Smooth muscle cell (in vitro differentiated cells): ENCODE measurements at regions not wholly inside any gene's neighbourhood (a gene's known extent, or its start where the extent isn't known, plus 50 kb on each side); places are given as distances from the start of the nearest gene placed in this dataset.
A peak's percentile ranks its signal among the peaks of the same experiment; 100 is the strongest.

ENCODE experiments used
- DNase-seq: peaks from one replicate; lab custom pipeline; 2025; ENCODE audit not compliant: unreplicated experiment; lab: John Stamatoyannopoulos, UW
- H2AFZ ChIP-seq: fragments of 200-600 bp; sonication (generic); 2 replicates; pipeline ENCODE4 v1.6.0; 2016; ENCODE audit warnings: antibody characterized with exemption, low read depth, mild to moderate bottlenecking
- H3F3A ChIP-seq: fragments of 200-600 bp; sonication (generic); 2 replicates; pipeline ENCODE4 v1.6.0; 2017; ENCODE audit warnings: antibody characterized with exemption, low read depth
- H3K27ac ChIP-seq: fragments of 200-600 bp; sonication (generic); 2 replicates; pipeline ENCODE4 v1.5.1; 2016; ENCODE audit warnings: low read depth, mild to moderate bottlenecking
- H3K27me3 ChIP-seq: fragments of 200-600 bp; sonication (generic); 2 replicates; pipeline ENCODE4 v1.6.1; 2016; ENCODE audit warnings: low read depth, mild to moderate bottlenecking
- H3K36me3 ChIP-seq: fragments of 200-600 bp; sonication (generic); 2 replicates; pipeline ENCODE4 v1.5.1; 2016; ENCODE audit warnings: low read depth
- H3K4me1 ChIP-seq: fragments of 200-600 bp; sonication (generic); 2 replicates; pipeline ENCODE4 v1.5.1; 2016; ENCODE audit warnings: low read depth
- H3K4me2 ChIP-seq: fragments of 200-600 bp; sonication (generic); 2 replicates; pipeline ENCODE4 v1.6.0; 2016; ENCODE audit warnings: mild to moderate bottlenecking
- H3K4me3 ChIP-seq: fragments of 200-600 bp; sonication (generic); 2 replicates; pipeline ENCODE4 v1.5.1; 2016; ENCODE audit warnings: mild to moderate bottlenecking
- H3K79me2 ChIP-seq: fragments of 200-600 bp; sonication (generic); 2 replicates; pipeline ENCODE4 v1.6.0; 2016; ENCODE audit warnings: low read depth, mild to moderate bottlenecking
- H3K9ac ChIP-seq: fragments of 200-600 bp; sonication (generic); 2 replicates; pipeline ENCODE4 v1.6.0; 2016; ENCODE audit warnings: low read depth
- H3K9me3 ChIP-seq: fragments of 200-600 bp; sonication (generic); replicated peaks from 2 replicates; pipeline ENCODE4 v1.5.1; 2016; ENCODE audit warnings: low read depth
- H4K20me1 ChIP-seq: fragments of 200-600 bp; sonication (generic); 2 replicates; pipeline ENCODE4 v1.6.0; 2016; ENCODE audit warnings: low read depth
- WGBS: methylation state at CpG from one replicate; pipeline ENCODE4 v1.1.7; 2016; ENCODE audit warnings: low lambda C conversion rate; 5-methylcytosine and 5-hydroxymethylcytosine counted together
- TF ChIP-seq, protein P1 (sequence below): fragments of 200-600 bp; sonication (generic); IDR thresholded peaks from 2 replicates; pipeline ENCODE4 v1.5.1; 2017; ENCODE audit warnings: borderline replicate concordance, mild to moderate bottlenecking, antibody characterized with exemption; ENCODE audit not compliant: insufficient read depth, poor library complexity, severe bottlenecking

DNA sequence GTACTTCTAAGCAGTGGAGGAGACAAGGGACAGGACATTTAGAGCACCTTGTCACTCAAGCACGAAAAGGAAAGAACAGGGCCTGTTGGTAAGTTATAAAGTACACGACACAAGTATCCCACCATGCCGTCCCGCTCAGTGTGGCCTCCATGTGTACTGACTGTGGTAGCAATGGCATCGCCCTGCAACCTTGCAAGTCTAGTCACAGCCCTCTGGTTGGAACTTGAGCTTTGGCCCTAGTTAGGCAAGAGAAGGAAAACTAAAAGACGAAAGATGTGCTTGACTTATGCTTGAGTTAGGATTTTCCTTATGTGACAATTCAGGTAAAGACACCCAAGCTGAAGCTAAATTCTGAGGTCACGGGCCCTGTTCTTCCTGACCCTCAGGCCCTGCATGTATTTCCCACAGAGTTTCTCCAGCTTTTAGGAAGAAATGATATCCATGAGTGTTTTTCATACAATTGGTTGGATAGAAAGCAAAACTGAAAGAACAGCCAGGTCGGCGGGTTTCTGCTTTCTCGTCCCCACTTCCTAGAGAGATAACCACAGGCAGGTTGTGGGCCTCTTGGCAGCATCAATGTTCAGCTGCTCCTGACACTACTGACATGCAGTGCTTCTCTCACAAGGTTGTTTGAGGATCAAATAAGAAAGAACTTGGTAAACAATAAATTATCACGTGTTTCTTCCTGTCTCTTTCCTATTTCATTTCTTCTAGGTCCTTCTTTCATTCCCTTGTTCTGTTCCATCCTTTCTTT, 216.2 kb downstream of the IRS2 start:
- Histone ChIP-seq H3K9ac (no peak overlapping the region), H3F3A (no peaks in the 10 kb centered on the region), H4K20me1 (no peaks in the 10 kb centered on the region), H3K36me3 (no peaks in the 10 kb centered on the region), H3K4me3 (no peak overlapping the region), H3K9me3 (no peaks in the 10 kb centered on the region), H2AFZ (no peak overlapping the region), H3K27ac (no peak overlapping the region), H3K4me1 (no peaks in the 10 kb centered on the region), H3K4me2 (no peak overlapping the region), H3K27me3 (peaks cover 6% of the 10 kb centered on the region), H3K79me2 (no peaks in the 10 kb centered on the region)
- WGBS, result 96% methylated on average over 11 of the region's 11 CpGs
- TF ChIP-seq, protein P1, sequence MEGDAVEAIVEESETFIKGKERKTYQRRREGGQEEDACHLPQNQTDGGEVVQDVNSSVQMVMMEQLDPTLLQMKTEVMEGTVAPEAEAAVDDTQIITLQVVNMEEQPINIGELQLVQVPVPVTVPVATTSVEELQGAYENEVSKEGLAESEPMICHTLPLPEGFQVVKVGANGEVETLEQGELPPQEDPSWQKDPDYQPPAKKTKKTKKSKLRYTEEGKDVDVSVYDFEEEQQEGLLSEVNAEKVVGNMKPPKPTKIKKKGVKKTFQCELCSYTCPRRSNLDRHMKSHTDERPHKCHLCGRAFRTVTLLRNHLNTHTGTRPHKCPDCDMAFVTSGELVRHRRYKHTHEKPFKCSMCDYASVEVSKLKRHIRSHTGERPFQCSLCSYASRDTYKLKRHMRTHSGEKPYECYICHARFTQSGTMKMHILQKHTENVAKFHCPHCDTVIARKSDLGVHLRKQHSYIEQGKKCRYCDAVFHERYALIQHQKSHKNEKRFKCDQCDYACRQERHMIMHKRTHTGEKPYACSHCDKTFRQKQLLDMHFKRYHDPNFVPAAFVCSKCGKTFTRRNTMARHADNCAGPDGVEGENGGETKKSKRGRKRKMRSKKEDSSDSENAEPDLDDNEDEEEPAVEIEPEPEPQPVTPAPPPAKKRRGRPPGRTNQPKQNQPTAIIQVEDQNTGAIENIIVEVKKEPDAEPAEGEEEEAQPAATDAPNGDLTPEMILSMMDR, result no peak
- DNase-seq, result no peak

DNA sequence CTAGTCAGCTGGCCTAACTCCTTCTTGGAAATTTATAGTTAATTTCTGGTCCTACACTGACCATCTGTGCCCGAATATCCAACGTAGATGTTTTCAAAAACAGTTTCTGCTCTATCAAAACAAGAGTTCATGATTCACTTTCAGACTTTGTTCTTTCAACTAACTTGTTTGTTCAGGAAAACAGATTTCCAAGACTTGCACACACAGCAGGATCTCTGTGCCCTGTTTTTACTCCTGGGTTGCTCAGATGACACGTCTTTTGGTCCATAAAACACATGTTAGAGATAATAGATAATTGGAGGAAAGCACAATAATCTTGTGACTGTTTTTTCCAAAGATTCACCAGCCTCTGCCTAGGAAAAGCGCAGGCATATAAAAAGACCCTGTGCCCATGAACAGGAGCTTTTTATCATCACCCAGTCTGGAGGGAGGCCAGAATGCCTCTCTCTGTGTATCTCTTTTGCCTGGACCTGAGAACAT, 218.0 kb downstream of the IRS2 start:
- H3K36me3 ChIP-seq, result no peaks in the 10 kb centered on the region
- 39% methylated on average over 4 of the region's 4 CpGs for WGBS
- no peaks in the 10 kb centered on the region for H4K20me1 ChIP-seq
- H3F3A ChIP-seq, result no peaks in the 10 kb centered on the region
- H3K4me2 ChIP-seq, result no peak overlapping the region
- no peaks in the 10 kb centered on the region for H3K79me2 ChIP-seq
- peaks cover 4% of the 10 kb centered on the region for H3K27me3 ChIP-seq
- no peak overlapping the region for H3K4me3 ChIP-seq
- no peak for DNase-seq
- TF ChIP-seq, protein P1, result no peak
- no peaks in the 10 kb centered on the region for H3K9me3 ChIP-seq
- peak overlapping the region; percentile 56 for H2AFZ ChIP-seq
- H3K27ac ChIP-seq, result no peak overlapping the region
- H3K9ac ChIP-seq, result no peak overlapping the region
- no peaks in the 10 kb centered on the region for H3K4me1 ChIP-seq

DNA sequence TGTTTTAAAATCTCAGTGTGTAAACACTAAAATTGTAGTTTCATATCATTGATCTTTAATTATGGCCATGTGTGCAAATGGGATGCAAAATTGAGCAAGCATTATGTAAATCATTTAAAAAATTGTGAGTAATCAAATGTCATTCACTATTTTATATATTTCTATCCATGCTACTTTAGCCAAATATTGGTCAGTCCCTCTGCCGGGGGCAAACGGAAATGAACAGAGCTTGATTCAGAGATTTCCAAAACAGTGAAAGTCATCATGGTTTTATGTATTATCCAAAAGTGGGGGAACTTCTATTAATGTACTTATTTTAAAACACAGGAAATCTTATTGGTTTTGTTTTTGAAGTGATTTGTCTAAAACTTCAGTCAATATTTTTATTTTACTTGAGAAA, 219.1 kb downstream of the IRS2 start:
- H3K9ac ChIP-seq, result no peak overlapping the region
- 96% methylated on average over 2 of the region's 2 CpGs for WGBS
- H3K9me3 ChIP-seq, result no peaks in the 10 kb centered on the region
- H4K20me1 ChIP-seq, result no peaks in the 10 kb centered on the region
- no peaks in the 10 kb centered on the region for H3K79me2 ChIP-seq
- H3K4me1 ChIP-seq, result no peaks in the 10 kb centered on the region
- no peaks in the 10 kb centered on the region for H3F3A ChIP-seq
- H3K27me3 ChIP-seq, result no peaks in the 10 kb centered on the region
- no peaks in the 10 kb centered on the region for H3K36me3 ChIP-seq
- no peak overlapping the region for H3K27ac ChIP-seq
- H3K4me2 ChIP-seq, result no peak overlapping the region
- no peak overlapping the region for H3K4me3 ChIP-seq
- no peak overlapping the region for H2AFZ ChIP-seq
- DNase-seq, result no peak
- TF ChIP-seq, protein P1, result no peak

DNA sequence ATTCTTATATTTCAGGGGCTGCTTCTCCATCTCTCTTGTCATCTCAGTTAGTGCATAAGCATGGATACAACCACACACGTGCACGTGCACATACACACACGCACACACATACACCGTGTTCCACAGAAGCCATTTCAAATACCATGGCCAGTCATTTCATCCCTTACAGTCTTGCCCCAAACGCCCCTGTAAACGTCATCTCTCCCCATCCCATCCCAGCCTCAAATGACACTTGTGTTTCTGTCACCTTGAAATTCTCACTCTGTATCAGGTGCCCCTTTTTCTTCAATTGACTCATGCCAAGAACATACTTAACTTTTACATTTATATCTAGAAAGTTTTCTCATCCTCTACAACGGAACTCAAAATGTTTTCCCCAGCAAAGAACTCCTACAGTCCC, 220.5 kb downstream of the IRS2 start:
- DNase-seq, result no peak
- H3K36me3 ChIP-seq, result no peaks in the 10 kb centered on the region
- no peaks in the 10 kb centered on the region for H3K9me3 ChIP-seq
- no peak overlapping the region for H3K4me3 ChIP-seq
- no peaks in the 10 kb centered on the region for H3F3A ChIP-seq
- H3K9ac ChIP-seq, result no peak overlapping the region
- H3K4me2 ChIP-seq, result no peak overlapping the region
- no peaks in the 10 kb centered on the region for H3K79me2 ChIP-seq
- H4K20me1 ChIP-seq, result no peaks in the 10 kb centered on the region
- WGBS, result 94% methylated on average over 7 of the region's 7 CpGs
- TF ChIP-seq, protein P1, result no peak
- no peak overlapping the region for H2AFZ ChIP-seq
- no peaks in the 10 kb centered on the region for H3K27me3 ChIP-seq
- no peak overlapping the region for H3K27ac ChIP-seq
- no peaks in the 10 kb centered on the region for H3K4me1 ChIP-seq
